ENCODE measurements at regions not wholly inside any gene's neighbourhood (a gene's known extent, or its start where the extent isn't known, plus 50 kb on each side); places are given as distances from the start of the nearest gene placed in this dataset.

GRCh38 chr5:29337030-29337429 lies 1856.5 kb upstream of the CDH6 start:
- Histone ChIP-seq H2BK12ac (ENCODE audit: low read depth, low read length) (no peak overlapping the region), H3K4me2 (ENCODE audit: insufficient read depth in 1 of 2, low read depth in 2 of 2, low read length in 2 of 2) (no peak overlapping the region), H3K79me2 (ENCODE audit: control insufficient read depth in 1 of 2, insufficient read depth in 2 of 2, low read length in 2 of 2) (no peaks in the 10 kb centered on the region), H2BK20ac (ENCODE audit: low read length) (no peak overlapping the region), H4K5ac (ENCODE audit: insufficient read length, low read depth, low read length) (no peak overlapping the region), H3K18ac (ENCODE audit: extremely low read depth, low read length) (no peak overlapping the region), H3K27ac (ENCODE audit: low read depth, low read length) (no peak overlapping the region), H2BK15ac (ENCODE audit: low read length) (no peak overlapping the region), H2AFZ (ENCODE audit: low read length) (no peak overlapping the region), H3K23ac (ENCODE audit: insufficient read length) (no peak overlapping the region), H3K4me3 (ENCODE audit: extremely low read depth in 1 of 4, insufficient read depth in 2 of 4, low read depth in 3 of 4, low read length in 4 of 4) (no peak overlapping the region), H3K4ac (replicated peaks; ENCODE audit: insufficient read length, low read depth, low read length) (no peak overlapping the region), H3K27me3 (replicated peaks in 1 of 4; ENCODE audit: control insufficient read depth in 3 of 4, extremely low read depth in 1 of 4, insufficient read depth in 3 of 4, low read length in 3 of 4) (no peaks in the 10 kb centered on the region), H3K9me3 (ENCODE audit: insufficient read depth in 2 of 2, low read depth in 1 of 2, low read length in 1 of 2) (0 out of 4 replicates have a peak, but pooled peaks cover 0 to 2% of the 10 kb centered on the region in 2 experiments), H3K79me1 (ENCODE audit: low read depth, low read length) (no peaks in the 10 kb centered on the region), H3K23me2 (ENCODE audit: low read depth, low read length) (no peaks in the 10 kb centered on the region), H3K9ac (replicated peaks in 1 of 4; ENCODE audit: extremely low read depth in 1 of 4, low read depth in 3 of 4, low read length in 3 of 4) (no peak overlapping the region), H3K56ac (replicated peaks; ENCODE audit: insufficient read length, low read depth, low read length) (no peak overlapping the region), H2BK120ac (replicated peaks; ENCODE audit: low read depth, low read length) (no peak overlapping the region), H3K14ac (ENCODE audit: insufficient read length) (no peak overlapping the region), H2BK5ac (ENCODE audit: low read depth, low read length) (no peak overlapping the region), H3K36me3 (ENCODE audit: control insufficient read depth in 2 of 4, insufficient read depth in 4 of 4, low read length in 3 of 4) (no peaks in the 10 kb centered on the region), H4K20me1 (replicated peaks in 1 of 2; ENCODE audit: control insufficient read depth in 1 of 2, insufficient read depth in 2 of 2, low read length in 2 of 2) (no peaks in the 10 kb centered on the region), H4K91ac (replicated peaks; ENCODE audit: insufficient read length, low read length) (no peak overlapping the region), H4K8ac (ENCODE audit: extremely low read depth, insufficient read depth, low read length) (no peak overlapping the region), H3K4me1 (replicated peaks in 1 of 4; ENCODE audit: control insufficient read depth in 3 of 4, insufficient read depth in 4 of 4, low read length in 3 of 4) (no peaks in the 10 kb centered on the region), H2AK5ac (ENCODE audit: low read depth, low read length) (no peak overlapping the region)
- POLR2A ChIA-PET (ENCODE audit: partially characterized antibody), result no interaction called here
- no peak for DNase-seq (ENCODE audit: low read depth in 1 of 2, low spot score in 2 of 2)
- no peak for FAIRE-seq
- CTCF ChIA-PET (ENCODE audit: partially characterized antibody), result no interaction called here
- 93% methylated on average over 2 of the region's 2 CpGs; no CpG with 5 or more reads in 1 of the 2 experiments for WGBS, 2 experiments (ENCODE audit: extremely low coverage in 1 of 2, insufficient coverage in 1 of 2, insufficient read length in 1 of 2, insufficient replicate concordance in 2 of 2, low coverage in 1 of 2, low lambda C conversion rate in 2 of 2, missing lambda C conversion rate in 1 of 2)
- no peak for TF ChIP-seq TAF1 (IDR thresholded peaks at IDR 0.05; ENCODE audit: low read depth, low read length)
- TF ChIP-seq SAP30 (IDR thresholded peaks at IDR 0.05; ENCODE audit: insufficient read depth, insufficient replicate concordance, low read length), result no peak
- TF ChIP-seq CHD1 (IDR thresholded peaks at IDR 0.05; ENCODE audit: low read depth, low read length), result no peak
- TF ChIP-seq RBBP5 (IDR thresholded peaks at IDR 0.05; ENCODE audit: borderline replicate concordance, low read depth, low read length), result no peak
- TF ChIP-seq EZH2 (IDR thresholded peaks at IDR 0.05; ENCODE audit: low read depth, low read length, severe bottlenecking), result no peak
- TF ChIP-seq MAFK (IDR thresholded peaks at IDR 0.05; ENCODE audit: low read depth, low read length), result no peak
- no peak for TF ChIP-seq RNF2 (IDR thresholded peaks at IDR 0.05; ENCODE audit: borderline replicate concordance, low read depth, low read length, missing control alignments, poor library complexity, severe bottlenecking)
- no peak for TF ChIP-seq JUN (IDR thresholded peaks at IDR 0.05; ENCODE audit: low read depth, low read length)
- no peak for TF ChIP-seq BRCA1 (IDR thresholded peaks at IDR 0.05; ENCODE audit: low read depth, low read length)
- TF ChIP-seq SP2 (IDR thresholded peaks at IDR 0.05; ENCODE audit: low read length), result no peak
- TF ChIP-seq POLR2AphosphoS5 (IDR thresholded peaks at IDR 0.05; ENCODE audit: low read depth, low read length), result no peak
- no peak for TF ChIP-seq SP4 (IDR thresholded peaks at IDR 0.05; ENCODE audit: low read length)
- no peak for TF ChIP-seq GTF2F1 (IDR thresholded peaks at IDR 0.05; ENCODE audit: borderline replicate concordance, low read depth, low read length)
- TF ChIP-seq TBP (IDR thresholded peaks at IDR 0.05; ENCODE audit: low read depth, low read length), result no peak
- no peak for TF ChIP-seq NANOG (IDR thresholded peaks at IDR 0.05; ENCODE audit: insufficient read depth, low read depth, low read length, poor library complexity, severe bottlenecking)
- TF ChIP-seq FOSL1 (IDR thresholded peaks at IDR 0.05; ENCODE audit: insufficient read depth, low read depth, low read length), result no peak

All from H1 (cell line).